ENCODE measurements at regions not wholly inside any gene's neighbourhood (a gene's known extent, or its start where the extent isn't known, plus 50 kb on each side); places are given as distances from the start of the nearest gene placed in this dataset.

- TF ChIP-seq CTCF (IDR thresholded peaks at IDR 0.05; ENCODE audit: poor library complexity) (no peak), EZH2 (IDR thresholded peaks at IDR 0.05; ENCODE audit: borderline replicate concordance) (no peak)
These were observed 376.3 kb upstream of the ARHGEF26 start for GRCh38 chr3:153744889-153745288.
